Osteocyte (in vitro differentiated cells): ENCODE measurements at regions not wholly inside any gene's neighbourhood (a gene's known extent, or its start where the extent isn't known, plus 50 kb on each side); places are given as distances from the start of the nearest gene placed in this dataset.
A peak's percentile ranks its signal among the peaks of the same experiment; 100 is the strongest.
"Not testable (repeated sequence)": the region's sequence is repeated elsewhere in the genome, so short reads cannot be mapped to it uniquely, and the experiment has no call there.

Experiments
- DNase-seq: peaks from one replicate; pipeline ENCODE4 v3.0.0; 2021; ENCODE audit warnings: mixed read lengths; ENCODE audit not compliant: unreplicated experiment; ENCODE audit errors: extremely low spot score
- H3K27ac Mint-ChIP-seq: one replicate; pipeline ENCODE4 v1.8.0; 2021; ENCODE audit warnings: mild to moderate bottlenecking, mixed read lengths; ENCODE audit not compliant: unreplicated experiment
- H3K27me3 Mint-ChIP-seq: one replicate; pipeline ENCODE4 v1.8.0; 2021; ENCODE audit warnings: mixed read lengths; ENCODE audit not compliant: unreplicated experiment
- H3K36me3 Mint-ChIP-seq: one replicate; pipeline ENCODE4 v1.8.0; 2021; ENCODE audit warnings: mixed read lengths; ENCODE audit not compliant: unreplicated experiment
- H3K4me1 Mint-ChIP-seq: one replicate; pipeline ENCODE4 v1.8.0; 2021; ENCODE audit warnings: mixed read lengths; ENCODE audit not compliant: unreplicated experiment
- H3K4me3 Mint-ChIP-seq: one replicate; pipeline ENCODE4 v1.8.0; 2021; ENCODE audit warnings: mild to moderate bottlenecking, moderate library complexity, mixed read lengths; ENCODE audit not compliant: unreplicated experiment
- H3K9me3 Mint-ChIP-seq: one replicate; pipeline ENCODE4 v1.8.0; 2021; ENCODE audit warnings: mixed read lengths; ENCODE audit not compliant: unreplicated experiment
- TF ChIP-seq, protein P1 (sequence below): fragments of 200-600 bp; sonication (generic); IDR thresholded peaks from 2 replicates; pipeline ENCODE4 v1.5.0; 2021; ENCODE audit warnings: antibody characterized with exemption, mild to moderate bottlenecking, moderate library complexity

DNA sequence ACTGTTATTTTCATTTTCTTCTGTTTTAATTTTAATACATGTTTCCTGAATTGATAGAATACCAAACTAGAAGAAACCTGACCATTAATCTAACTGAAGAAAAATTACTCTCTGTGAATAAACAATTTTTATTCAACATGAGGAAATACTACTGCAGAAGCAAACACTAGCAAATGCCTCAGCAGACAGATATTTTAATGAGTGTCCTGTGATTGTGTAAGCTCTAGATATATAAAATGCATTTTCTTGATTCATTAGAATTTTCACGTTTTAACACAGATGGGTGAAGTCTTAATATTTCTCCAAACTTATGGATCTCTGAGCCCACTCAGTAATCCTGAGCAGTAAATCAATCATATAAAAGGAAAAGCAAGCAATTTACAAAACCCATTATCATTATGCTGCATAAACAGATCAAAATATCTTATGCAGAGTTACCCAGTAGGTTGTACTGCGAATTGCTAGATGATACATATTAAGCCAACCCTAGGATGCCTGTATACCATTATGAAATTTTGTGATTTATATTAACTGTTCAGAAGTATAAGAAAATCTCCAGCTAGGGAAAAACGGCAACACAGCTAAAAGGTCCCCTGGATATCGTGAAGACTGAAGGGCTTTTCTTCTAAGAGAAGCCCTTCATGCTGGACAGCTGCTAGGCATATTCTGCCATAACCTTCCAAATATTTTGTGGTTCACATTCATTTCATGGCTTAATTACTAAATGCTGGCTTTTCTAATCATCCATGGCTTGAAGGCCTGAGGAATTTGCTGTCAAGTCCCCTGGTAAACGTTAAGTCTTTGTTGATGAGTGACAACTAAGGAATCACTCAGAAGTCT lies 157.7 kb upstream of the TGFBR2 start:
- H3K4me3 Mint-ChIP-seq: no peak overlapping the region
- peaks cover 25% of the 10 kb centered on the region for H3K4me1 Mint-ChIP-seq
- no peaks in the 10 kb centered on the region for H3K36me3 Mint-ChIP-seq
- no peaks in the 10 kb centered on the region for H3K27me3 Mint-ChIP-seq
- no peak overlapping the region for H3K27ac Mint-ChIP-seq
- no peak for DNase-seq
- TF ChIP-seq, protein P1, sequence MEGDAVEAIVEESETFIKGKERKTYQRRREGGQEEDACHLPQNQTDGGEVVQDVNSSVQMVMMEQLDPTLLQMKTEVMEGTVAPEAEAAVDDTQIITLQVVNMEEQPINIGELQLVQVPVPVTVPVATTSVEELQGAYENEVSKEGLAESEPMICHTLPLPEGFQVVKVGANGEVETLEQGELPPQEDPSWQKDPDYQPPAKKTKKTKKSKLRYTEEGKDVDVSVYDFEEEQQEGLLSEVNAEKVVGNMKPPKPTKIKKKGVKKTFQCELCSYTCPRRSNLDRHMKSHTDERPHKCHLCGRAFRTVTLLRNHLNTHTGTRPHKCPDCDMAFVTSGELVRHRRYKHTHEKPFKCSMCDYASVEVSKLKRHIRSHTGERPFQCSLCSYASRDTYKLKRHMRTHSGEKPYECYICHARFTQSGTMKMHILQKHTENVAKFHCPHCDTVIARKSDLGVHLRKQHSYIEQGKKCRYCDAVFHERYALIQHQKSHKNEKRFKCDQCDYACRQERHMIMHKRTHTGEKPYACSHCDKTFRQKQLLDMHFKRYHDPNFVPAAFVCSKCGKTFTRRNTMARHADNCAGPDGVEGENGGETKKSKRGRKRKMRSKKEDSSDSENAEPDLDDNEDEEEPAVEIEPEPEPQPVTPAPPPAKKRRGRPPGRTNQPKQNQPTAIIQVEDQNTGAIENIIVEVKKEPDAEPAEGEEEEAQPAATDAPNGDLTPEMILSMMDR: no peak
- H3K9me3 Mint-ChIP-seq: peaks cover 11% of the 10 kb centered on the region

DNA sequence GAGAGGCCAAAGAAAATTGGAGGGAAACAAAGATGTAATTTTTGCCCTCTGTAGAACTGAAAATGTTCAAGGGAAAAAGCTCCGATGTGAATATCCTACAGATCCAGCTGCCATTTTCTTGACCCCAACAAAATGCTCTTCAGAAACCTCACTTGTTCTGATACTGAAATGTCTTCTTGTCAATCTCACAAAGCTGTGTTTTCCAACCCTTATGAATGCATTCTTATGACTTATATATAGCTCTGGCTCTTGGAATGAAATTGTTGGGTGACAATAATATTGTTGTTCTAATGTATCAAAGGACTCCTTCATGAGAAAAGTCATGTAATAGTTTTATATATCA lies 157.1 kb upstream of the TGFBR2 start:
- no peaks in the 10 kb centered on the region for H3K27me3 Mint-ChIP-seq
- no peaks in the 10 kb centered on the region for H3K36me3 Mint-ChIP-seq
- H3K27ac Mint-ChIP-seq: no peak overlapping the region
- H3K9me3 Mint-ChIP-seq: peaks cover 11% of the 10 kb centered on the region
- H3K4me1 Mint-ChIP-seq: peaks cover 21% of the 10 kb centered on the region
- no peak for DNase-seq
- TF ChIP-seq, protein P1: no peak
- H3K4me3 Mint-ChIP-seq: no peak overlapping the region

DNA sequence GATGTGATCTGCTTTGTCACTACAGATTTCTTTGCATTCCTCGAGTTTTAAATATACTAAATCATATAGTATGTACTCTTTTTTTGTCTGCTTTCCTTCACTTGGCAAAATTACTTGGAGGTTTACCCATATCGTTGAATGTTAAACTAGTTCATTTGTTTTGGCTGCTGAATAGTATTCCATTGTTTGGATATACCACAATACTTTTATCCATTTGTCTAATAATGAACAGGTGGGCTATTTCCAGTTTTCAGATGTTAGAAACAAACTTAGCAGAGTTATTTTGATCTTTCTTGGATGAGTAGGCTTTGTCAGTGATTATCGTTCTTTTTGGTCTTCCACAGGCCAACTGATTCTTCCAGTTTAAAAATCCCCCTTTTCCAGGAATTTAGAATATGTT lies 154.0 kb upstream of the TGFBR2 start:
- peaks cover 11% of the 10 kb centered on the region for H3K4me1 Mint-ChIP-seq
- H3K27ac Mint-ChIP-seq: no peak overlapping the region
- DNase-seq: no peak
- H3K4me3 Mint-ChIP-seq: no peak overlapping the region
- TF ChIP-seq, protein P1: no peak
- peaks cover 11% of the 10 kb centered on the region for H3K9me3 Mint-ChIP-seq
- H3K27me3 Mint-ChIP-seq: no peaks in the 10 kb centered on the region
- H3K36me3 Mint-ChIP-seq: no peaks in the 10 kb centered on the region

- Mint-ChIP-seq H3K9me3 (peaks cover 17% of the 10 kb centered on the region), H3K4me3 (no peak overlapping the region), H3K27ac (peak overlapping the region; percentile 62), H3K36me3 (peaks cover 2% of the 10 kb centered on the region), H3K27me3 (no peaks in the 10 kb centered on the region), H3K4me1 (peaks cover 11% of the 10 kb centered on the region)
- TF ChIP-seq, protein P1: no peak
- DNase-seq: no peak
Measured at GRCh38 chr3:30453360-30454039, 152.9 kb upstream of the TGFBR2 start.

DNA sequence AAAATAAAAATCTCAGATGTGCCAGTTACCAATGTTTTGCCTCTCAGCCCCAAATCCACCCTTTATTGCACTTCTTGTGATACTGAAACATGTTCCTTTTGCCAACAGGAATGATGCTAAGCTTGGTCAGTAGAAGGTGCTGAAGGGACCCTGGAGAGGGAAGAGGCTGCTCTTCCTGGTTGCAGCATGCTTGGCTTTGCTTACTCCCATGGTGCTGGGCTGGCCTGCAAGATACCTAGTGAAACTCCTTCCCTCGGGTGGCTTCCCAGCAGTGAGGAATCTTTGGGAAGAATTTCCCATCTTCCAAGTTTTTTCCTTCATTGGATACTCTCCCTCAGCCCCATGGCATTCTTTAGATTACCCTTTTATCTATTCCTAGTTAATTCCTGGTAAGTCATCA lies 151.8 kb upstream of the TGFBR2 start:
- H3K4me1 Mint-ChIP-seq: peaks cover 11% of the 10 kb centered on the region
- no peaks in the 10 kb centered on the region for H3K27me3 Mint-ChIP-seq
- no peak for DNase-seq
- H3K27ac Mint-ChIP-seq: no peak overlapping the region
- TF ChIP-seq, protein P1: no peak
- H3K9me3 Mint-ChIP-seq: peaks cover 18% of the 10 kb centered on the region
- no peak overlapping the region for H3K4me3 Mint-ChIP-seq
- H3K36me3 Mint-ChIP-seq: peaks cover 2% of the 10 kb centered on the region

DNA sequence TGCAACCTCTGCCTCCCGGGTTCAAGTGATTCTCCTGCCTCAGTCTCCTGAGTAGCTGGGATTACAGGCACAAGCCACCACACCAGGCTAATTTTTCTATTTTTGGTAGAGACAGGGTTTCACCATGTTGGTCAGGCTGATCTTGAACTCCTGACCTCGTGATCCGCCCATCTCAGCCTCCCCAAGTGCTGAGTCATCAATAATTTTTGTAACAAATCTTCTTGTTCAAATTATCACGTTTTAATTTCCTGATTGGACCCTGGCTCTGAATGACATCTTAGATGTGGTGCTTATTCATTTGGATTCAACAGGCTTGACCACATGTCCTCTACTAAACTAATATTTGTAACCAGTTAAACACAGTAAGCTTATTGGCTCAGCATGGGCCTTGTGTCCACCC lies 151.3 kb upstream of the TGFBR2 start:
- H3K27ac Mint-ChIP-seq, H3K27me3 Mint-ChIP-seq, DNase-seq, H3K36me3 Mint-ChIP-seq, H3K4me3 Mint-ChIP-seq: not testable (repeated sequence)
- peaks cover 18% of the 10 kb centered on the region for H3K9me3 Mint-ChIP-seq
- H3K4me1 Mint-ChIP-seq: peaks cover 11% of the 10 kb centered on the region
